SK-N-SH (cell line): ENCODE measurements at regions not wholly inside any gene's neighbourhood (a gene's known extent, or its start where the extent isn't known, plus 50 kb on each side); places are given as distances from the start of the nearest gene placed in this dataset.

Source experiments
- CTCF ChIA-PET: fragments of 300-600, 350-600 bp; formaldehyde crosslinking; extraction: SDS; loops from one replicate; lab custom pipeline; 2021; lab: Yijun Ruan, JAX
- POLR2A ChIA-PET: fragments of 350-600 bp; sonication (Branson Sonifier 250); formaldehyde crosslinking; extraction: SDS; loops from one replicate; lab custom pipeline; 2020; ENCODE audit warnings: antibody characterized with exemption, inconsistent platforms; lab: Yijun Ruan, JAX
- DNase-seq: peaks from one replicate; pipeline ENCODE4 v3.0.0; 2012
- H2AFZ ChIP-seq: fragments of 200-600 bp; sonication (generic); 2 replicates; pipeline ENCODE4 v1.8.1; 2016; ENCODE audit warnings: antibody characterized with exemption, mild to moderate bottlenecking, low read depth
- H3F3A ChIP-seq: fragments of 200-600 bp; sonication (generic); replicated peaks from 2 replicates; pipeline ENCODE3; 2016; ENCODE audit warnings: antibody characterized with exemption, mild to moderate bottlenecking; ENCODE audit not compliant: insufficient read depth
- H3K27ac ChIP-seq, 2 experiments: fragments of 200-500 bp in 1 of 2; fragments of 200-600 bp in 1 of 2; sonication (Bioruptor generic) in 1 of 2; sonication (generic), shearing (Covaris generic) in 1 of 2; 2 replicates each; pipeline versions ENCODE4 v1.5.1 to v1.6.1; 2014 to 2016; ENCODE audit warnings: low read depth in 2 of 2, inconsistent platforms in 1 of 2, low read length in 1 of 2, mild to moderate bottlenecking in 1 of 2, mixed read lengths in 1 of 2
- H3K27me3 ChIP-seq: fragments of 200-600 bp; sonication (generic), shearing (Covaris generic); 2 replicates; pipeline ENCODE4 v1.6.1; 2016; ENCODE audit warnings: mixed run types; ENCODE audit not compliant: insufficient read depth
- H3K36me3 ChIP-seq, 2 experiments: fragments of 200-500 bp in 1 of 2; fragments of 200-600 bp in 1 of 2; sonication (Bioruptor generic) in 1 of 2; sonication (generic) in 1 of 2; replicated peaks in 1 of 2; 2 replicates each; pipeline versions ENCODE3 to v1.5.1; 2014 to 2016; ENCODE audit warnings: low read length in 1 of 2, mild to moderate bottlenecking in 1 of 2; ENCODE audit not compliant: insufficient read depth in 2 of 2, control insufficient read depth in 1 of 2
- H3K4me1 ChIP-seq, 2 experiments: fragments of 200-500 bp in 1 of 2; fragments of 200-600 bp in 1 of 2; sonication (Bioruptor generic) in 1 of 2; sonication (generic), shearing (Covaris generic) in 1 of 2; 2 replicates each; pipeline versions ENCODE4 v1.5.1 to v1.6.1; 2014 to 2016; ENCODE audit warnings: low read depth in 1 of 2, low read length in 1 of 2, mixed run types in 1 of 2; ENCODE audit not compliant: insufficient read depth in 2 of 2, control insufficient read depth in 1 of 2
- H3K4me2 ChIP-seq: fragments of 200-600 bp; sonication (generic), shearing (Covaris generic); 2 replicates; pipeline ENCODE4 v1.6.1; 2017; ENCODE audit warnings: mixed run types
- H3K4me3 ChIP-seq, 2 experiments: fragments of 200-500 bp in 1 of 2; fragments of 200-600 bp in 1 of 2; sonication (Bioruptor generic) in 1 of 2; sonication (generic), shearing (Covaris generic) in 1 of 2; 2 replicates each; pipeline versions ENCODE4 v1.5.1 to v1.8.1; 2014 to 2016; ENCODE audit warnings: low read depth in 2 of 2, inconsistent platforms in 1 of 2, low read length in 1 of 2, mild to moderate bottlenecking in 1 of 2, mixed read lengths in 1 of 2, moderate library complexity in 1 of 2
- H3K79me2 ChIP-seq: fragments of 200-600 bp; sonication (generic); 2 replicates; pipeline ENCODE4 v1.8.1; 2017; ENCODE audit warnings: mild to moderate bottlenecking; ENCODE audit not compliant: insufficient read depth
- H3K9ac ChIP-seq: fragments of 200-600 bp; sonication (generic); 2 replicates; pipeline ENCODE4 v1.6.1; 2017; ENCODE audit warnings: mixed run types
- H3K9me2 ChIP-seq: fragments of 200-600 bp; sonication (generic); 2 replicates; pipeline ENCODE4 v1.6.1; 2017; ENCODE audit warnings: mixed run types
- H3K9me3 ChIP-seq: fragments of 200-600 bp; sonication (generic); 2 replicates; pipeline ENCODE4 v1.6.1; 2017; ENCODE audit warnings: mixed run types, mild to moderate bottlenecking, moderate library complexity
- H4K20me1 ChIP-seq: fragments of 200-600 bp; sonication (generic); 2 replicates; pipeline ENCODE4 v1.6.1; 2017; ENCODE audit warnings: mild to moderate bottlenecking, mixed run types; ENCODE audit not compliant: insufficient read depth
- CHD2 ChIP-seq: fragments of 150-350 bp; IDR thresholded peaks from 2 replicates; pipeline ENCODE4 v1.6.1; 2018; ENCODE audit warnings: low read length; ENCODE audit not compliant: partially characterized antibody
- ELF1 ChIP-seq: IDR thresholded peaks from 2 replicates; pipeline ENCODE4 v1.4.0; 2012
- EP300 ChIP-seq, 2 experiments: IDR thresholded peaks; 2 replicates each; pipeline versions ENCODE4 v1.4.0 to v1.6.1; 2012; ENCODE audit warnings: borderline replicate concordance in 1 of 2, low read depth in 1 of 2, low read length in 1 of 2
- EZH2phosphoT487 ChIP-seq: fragments of 200-600 bp; sonication (generic); IDR thresholded peaks from 2 replicates; pipeline ENCODE4 v1.6.1; 2017; ENCODE audit warnings: low read depth, mixed run types, mild to moderate bottlenecking, antibody characterized with exemption, moderate library complexity, borderline replicate concordance
- FOSL2 ChIP-seq: IDR thresholded peaks from 2 replicates; pipeline ENCODE4 v1.4.0; 2012; ENCODE audit warnings: low read depth, mild to moderate bottlenecking, moderate library complexity, borderline replicate concordance
- FOXJ3 ChIP-seq: sonication (generic); formaldehyde crosslinking; IDR thresholded peaks from 2 replicates; pipeline ENCODE4 v1.5.1; 2020; ENCODE audit warnings: mild to moderate bottlenecking, missing genetic modification reagents
- MEF2A ChIP-seq: IDR thresholded peaks from 2 replicates; pipeline ENCODE4 v1.4.0; 2012; ENCODE audit warnings: low read depth, borderline replicate concordance
- MXI1 ChIP-seq: IDR thresholded peaks from 2 replicates; pipeline ENCODE4 v1.6.1; 2012; ENCODE audit warnings: mild to moderate bottlenecking, low read depth, low read length, improper control_type of control experiment
- POLR2AphosphoS5 ChIP-seq: IDR thresholded peaks from 2 replicates; pipeline ENCODE4 v1.6.1; 2012; ENCODE audit warnings: low read depth, low read length
- RAD21 ChIP-seq: IDR thresholded peaks from 2 replicates; pipeline ENCODE4 v1.6.1; 2012; ENCODE audit warnings: mild to moderate bottlenecking, low read length
- RFX5 ChIP-seq: IDR thresholded peaks from 2 replicates; pipeline ENCODE4 v1.6.1; 2012; ENCODE audit warnings: mild to moderate bottlenecking, improper control_type of control experiment, low read length
- RXRA ChIP-seq: IDR thresholded peaks from 2 replicates; pipeline ENCODE4 v1.4.0; 2012; ENCODE audit warnings: low read depth, mild to moderate bottlenecking, borderline replicate concordance
- SIN3A ChIP-seq: IDR thresholded peaks from 2 replicates; pipeline ENCODE4 v1.6.1; 2012; ENCODE audit warnings: low read depth, mild to moderate bottlenecking, low read length, moderate library complexity, borderline replicate concordance
- TAF1 ChIP-seq: IDR thresholded peaks from 2 replicates; pipeline ENCODE4 v1.6.1; 2012; ENCODE audit warnings: low read depth, mild to moderate bottlenecking, low read length, moderate library complexity, borderline replicate concordance
- TEAD4 ChIP-seq: IDR thresholded peaks from 2 replicates; pipeline ENCODE4 v1.4.0; 2012; ENCODE audit warnings: mild to moderate bottlenecking, borderline replicate concordance; ENCODE audit not compliant: insufficient read depth
- YY1 ChIP-seq: IDR thresholded peaks from 2 replicates; pipeline ENCODE4 v1.4.0; 2012; ENCODE audit warnings: low read depth, mild to moderate bottlenecking
- WGBS: methylation state at CpG from one replicate; pipeline ENCODE4 v1.1.6; 2017; ENCODE audit warnings: low lambda C conversion rate; 5-methylcytosine and 5-hydroxymethylcytosine counted together
- TF ChIP-seq, protein P1 (sequence below): IDR thresholded peaks from 2 replicates; pipeline ENCODE4; 2012
- TF ChIP-seq, protein P2 (sequence below): fragments of 150-350 bp; IDR thresholded peaks from 2 replicates; pipeline ENCODE4 v1.6.1; 2017; ENCODE audit warnings: antibody characterized with exemption, low read length, low read depth, borderline replicate concordance
- TF ChIP-seq, protein P3 (sequence below): fragments of 200-600 bp; sonication (generic); IDR thresholded peaks from 2 replicates; pipeline ENCODE4 v1.6.1; 2017; ENCODE audit warnings: antibody characterized with exemption, mild to moderate bottlenecking, moderate library complexity

DNA sequence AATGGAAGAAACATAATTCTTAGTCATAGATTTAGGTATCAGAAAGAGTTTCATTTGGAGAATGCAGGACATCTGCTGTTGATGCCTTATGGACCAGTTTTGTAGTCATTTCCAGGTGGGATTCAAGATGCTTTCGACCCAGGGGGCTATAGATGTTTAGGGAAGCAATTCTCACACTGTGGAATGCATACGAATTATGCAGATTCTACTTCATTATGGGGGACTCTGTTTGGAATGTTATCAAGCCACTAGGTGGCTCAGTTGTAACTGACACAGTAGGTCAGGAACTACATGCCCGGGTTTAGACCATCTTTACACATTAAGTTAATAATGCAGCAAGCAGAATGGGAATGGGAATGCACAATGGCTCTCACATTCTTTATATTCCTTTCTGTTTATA is 1359.8 kb downstream of the ZPLD1 start:
- H3F3A ChIP-seq, result no peaks in the 10 kb centered on the region
- no peaks in the 10 kb centered on the region for H3K36me3 ChIP-seq
- CTCF ChIA-PET, result interaction anchor here (0.7 kb wide), 1 partner anchor 12 kb away, joined by 3 read pairs; no protein-coding TSS in a partner anchor
- no peaks in the 10 kb centered on the region for H3K9me3 ChIP-seq
- TF ChIP-seq EZH2phosphoT487, result no peak
- TF ChIP-seq, protein P1, sequence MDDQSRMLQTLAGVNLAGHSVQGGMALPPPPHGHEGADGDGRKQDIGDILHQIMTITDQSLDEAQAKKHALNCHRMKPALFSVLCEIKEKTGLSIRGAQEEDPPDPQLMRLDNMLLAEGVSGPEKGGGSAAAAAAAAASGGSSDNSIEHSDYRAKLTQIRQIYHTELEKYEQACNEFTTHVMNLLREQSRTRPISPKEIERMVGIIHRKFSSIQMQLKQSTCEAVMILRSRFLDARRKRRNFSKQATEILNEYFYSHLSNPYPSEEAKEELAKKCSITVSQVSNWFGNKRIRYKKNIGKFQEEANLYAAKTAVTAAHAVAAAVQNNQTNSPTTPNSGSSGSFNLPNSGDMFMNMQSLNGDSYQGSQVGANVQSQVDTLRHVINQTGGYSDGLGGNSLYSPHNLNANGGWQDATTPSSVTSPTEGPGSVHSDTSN, result no peak
- no peak for TF ChIP-seq SIN3A
- TF ChIP-seq, protein P2, sequence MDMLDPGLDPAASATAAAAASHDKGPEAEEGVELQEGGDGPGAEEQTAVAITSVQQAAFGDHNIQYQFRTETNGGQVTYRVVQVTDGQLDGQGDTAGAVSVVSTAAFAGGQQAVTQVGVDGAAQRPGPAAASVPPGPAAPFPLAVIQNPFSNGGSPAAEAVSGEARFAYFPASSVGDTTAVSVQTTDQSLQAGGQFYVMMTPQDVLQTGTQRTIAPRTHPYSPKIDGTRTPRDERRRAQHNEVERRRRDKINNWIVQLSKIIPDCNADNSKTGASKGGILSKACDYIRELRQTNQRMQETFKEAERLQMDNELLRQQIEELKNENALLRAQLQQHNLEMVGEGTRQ, result no peak
- no peak for TF ChIP-seq ELF1
- TF ChIP-seq RXRA, result no peak
- peak; percentile 39; the same call in 1 of the 2 replicates for TF ChIP-seq RAD21
- TF ChIP-seq, protein P3, sequence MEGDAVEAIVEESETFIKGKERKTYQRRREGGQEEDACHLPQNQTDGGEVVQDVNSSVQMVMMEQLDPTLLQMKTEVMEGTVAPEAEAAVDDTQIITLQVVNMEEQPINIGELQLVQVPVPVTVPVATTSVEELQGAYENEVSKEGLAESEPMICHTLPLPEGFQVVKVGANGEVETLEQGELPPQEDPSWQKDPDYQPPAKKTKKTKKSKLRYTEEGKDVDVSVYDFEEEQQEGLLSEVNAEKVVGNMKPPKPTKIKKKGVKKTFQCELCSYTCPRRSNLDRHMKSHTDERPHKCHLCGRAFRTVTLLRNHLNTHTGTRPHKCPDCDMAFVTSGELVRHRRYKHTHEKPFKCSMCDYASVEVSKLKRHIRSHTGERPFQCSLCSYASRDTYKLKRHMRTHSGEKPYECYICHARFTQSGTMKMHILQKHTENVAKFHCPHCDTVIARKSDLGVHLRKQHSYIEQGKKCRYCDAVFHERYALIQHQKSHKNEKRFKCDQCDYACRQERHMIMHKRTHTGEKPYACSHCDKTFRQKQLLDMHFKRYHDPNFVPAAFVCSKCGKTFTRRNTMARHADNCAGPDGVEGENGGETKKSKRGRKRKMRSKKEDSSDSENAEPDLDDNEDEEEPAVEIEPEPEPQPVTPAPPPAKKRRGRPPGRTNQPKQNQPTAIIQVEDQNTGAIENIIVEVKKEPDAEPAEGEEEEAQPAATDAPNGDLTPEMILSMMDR, result peak; percentile 28; the same call in 1 of the 2 replicates
- no peak for TF ChIP-seq FOXJ3
- H3K9me2 ChIP-seq, result no peaks in the 10 kb centered on the region
- H3K27me3 ChIP-seq, result no peaks in the 10 kb centered on the region
- H3K4me1 ChIP-seq, result no peaks in the 10 kb centered on the region
- H2AFZ ChIP-seq, result no peak overlapping the region
- no peak overlapping the region for H3K4me2 ChIP-seq
- no peak overlapping the region; a peak in 1 of 4 replicates for H3K27ac ChIP-seq
- 56% methylated on average over 3 of the region's 3 CpGs for WGBS
- H3K79me2 ChIP-seq, result no peaks in the 10 kb centered on the region
- POLR2A ChIA-PET, result no interaction called here
- H3K9ac ChIP-seq, result no peak overlapping the region
- no peak for DNase-seq
- H3K4me3 ChIP-seq, result no peak overlapping the region
- H4K20me1 ChIP-seq, result no peaks in the 10 kb centered on the region

DNA sequence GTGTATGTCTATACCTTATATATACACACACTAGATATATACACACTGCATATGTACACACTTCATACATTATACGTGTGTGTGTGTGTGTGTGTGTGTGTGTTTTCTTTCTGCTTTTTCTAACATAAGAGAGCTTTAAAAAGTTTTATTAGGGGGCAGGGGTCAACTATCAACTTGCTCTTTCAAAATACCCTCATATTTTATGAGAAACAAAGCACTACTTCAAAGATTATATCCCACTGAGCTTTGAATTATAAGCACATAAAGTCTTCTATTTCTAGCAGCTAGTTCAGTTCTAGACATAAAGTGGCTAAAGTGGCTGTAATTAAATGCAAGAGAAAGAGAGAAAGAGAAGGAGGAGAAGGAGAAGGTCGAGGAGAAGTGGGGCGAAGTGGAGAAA is 1361.3 kb downstream of the ZPLD1 start:
- CTCF ChIA-PET, result no interaction called here
- H3K9ac ChIP-seq, result no peak overlapping the region
- H3K79me2 ChIP-seq, result no peaks in the 10 kb centered on the region
- POLR2A ChIA-PET, result no interaction called here
- no peaks in the 10 kb centered on the region for H3F3A ChIP-seq
- no peak for TF ChIP-seq POLR2AphosphoS5
- TF ChIP-seq RFX5, result no peak
- TF ChIP-seq EP300 (IDR thresholded peaks at IDR 0.05; ENCODE audit: borderline replicate concordance in 1 of 2, low read depth in 1 of 2, low read length in 1 of 2), result no peak
- TF ChIP-seq SIN3A, result no peak
- no peak for TF ChIP-seq TEAD4
- TF ChIP-seq MEF2A, result no peak
- TF ChIP-seq YY1, result no peak
- TF ChIP-seq, protein P2, result no peak
- TF ChIP-seq CHD2, result no peak
- TF ChIP-seq RXRA, result no peak
- no peak for TF ChIP-seq TAF1
- no peak for TF ChIP-seq MXI1
- TF ChIP-seq FOXJ3, result no peak
- TF ChIP-seq FOSL2, result no peak
- no peaks in the 10 kb centered on the region for H3K9me3 ChIP-seq
- 73% methylated on average over 3 of the region's 3 CpGs for WGBS
- no peak overlapping the region for H3K4me2 ChIP-seq
- H3K27ac ChIP-seq, result no peak overlapping the region
- no peaks in the 10 kb centered on the region for H3K36me3 ChIP-seq
- H3K4me3 ChIP-seq, result no peak overlapping the region
- H2AFZ ChIP-seq, result no peak overlapping the region
- no peaks in the 10 kb centered on the region for H3K9me2 ChIP-seq
- no peaks in the 10 kb centered on the region for H3K4me1 ChIP-seq
- no peaks in the 10 kb centered on the region for H4K20me1 ChIP-seq
- DNase-seq, result no peak
- H3K27me3 ChIP-seq, result no peaks in the 10 kb centered on the region
